LNCaP clone FGC (cell line): ENCODE measurements at regions not wholly inside any gene's neighbourhood (a gene's known extent, or its start where the extent isn't known, plus 50 kb on each side); places are given as distances from the start of the nearest gene placed in this dataset.
A peak's percentile ranks its signal among the peaks of the same experiment; 100 is the strongest.
"Not testable (repeated sequence)": the region's sequence is repeated elsewhere in the genome, so short reads cannot be mapped to it uniquely, and the experiment has no call there.

Experiments used
- DNase-seq: peaks from one replicate; pipeline ENCODE4 v3.0.0-alpha.2; 2011; ENCODE audit warnings: low read depth
- H3K4me3 ChIP-seq: 2 replicates; pipeline ENCODE4 v1.5.1; 2011; ENCODE audit warnings: mild to moderate bottlenecking, low read depth, low read length, control low read depth
- TF ChIP-seq, protein P1 (sequence below): IDR thresholded peaks from 2 replicates; pipeline ENCODE4 v1.5.1; 2012; ENCODE audit warnings: mild to moderate bottlenecking; ENCODE audit not compliant: control insufficient read depth, insufficient read depth; ENCODE audit errors: extremely low read depth

DNA sequence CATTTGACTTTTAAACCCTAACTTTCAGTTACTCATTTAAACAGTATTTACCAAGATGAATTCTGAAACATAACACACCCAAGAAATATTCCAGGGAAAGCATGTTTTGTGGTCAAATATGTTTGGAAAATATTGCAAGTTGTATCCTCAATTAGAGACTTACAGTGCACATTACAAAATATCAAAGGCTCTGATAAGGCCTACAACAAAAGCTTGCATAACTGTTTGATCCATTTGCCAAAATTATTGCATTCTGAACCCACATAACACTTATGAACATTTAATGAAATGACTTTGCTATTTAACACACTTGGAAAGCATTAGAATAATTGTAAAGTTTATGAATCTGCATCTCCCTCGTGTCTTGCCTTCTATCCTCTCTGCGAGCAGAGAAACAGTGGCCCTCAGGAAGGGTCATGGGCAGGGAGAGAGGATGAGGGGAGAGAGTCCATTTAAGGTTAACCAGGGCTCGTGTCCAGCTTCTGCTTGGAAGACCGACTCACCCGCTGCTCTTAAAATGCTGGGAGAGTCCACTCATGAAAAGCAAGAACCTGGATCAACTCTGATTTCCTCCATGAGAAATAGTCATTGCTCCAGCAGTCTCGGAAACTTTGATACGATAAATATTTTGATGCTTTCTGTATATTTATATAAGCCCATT is 408.2 kb upstream of the ZMIZ1 start:
- no peak for DNase-seq
- no peak overlapping the region for H3K4me3 ChIP-seq
- TF ChIP-seq, protein P1, sequence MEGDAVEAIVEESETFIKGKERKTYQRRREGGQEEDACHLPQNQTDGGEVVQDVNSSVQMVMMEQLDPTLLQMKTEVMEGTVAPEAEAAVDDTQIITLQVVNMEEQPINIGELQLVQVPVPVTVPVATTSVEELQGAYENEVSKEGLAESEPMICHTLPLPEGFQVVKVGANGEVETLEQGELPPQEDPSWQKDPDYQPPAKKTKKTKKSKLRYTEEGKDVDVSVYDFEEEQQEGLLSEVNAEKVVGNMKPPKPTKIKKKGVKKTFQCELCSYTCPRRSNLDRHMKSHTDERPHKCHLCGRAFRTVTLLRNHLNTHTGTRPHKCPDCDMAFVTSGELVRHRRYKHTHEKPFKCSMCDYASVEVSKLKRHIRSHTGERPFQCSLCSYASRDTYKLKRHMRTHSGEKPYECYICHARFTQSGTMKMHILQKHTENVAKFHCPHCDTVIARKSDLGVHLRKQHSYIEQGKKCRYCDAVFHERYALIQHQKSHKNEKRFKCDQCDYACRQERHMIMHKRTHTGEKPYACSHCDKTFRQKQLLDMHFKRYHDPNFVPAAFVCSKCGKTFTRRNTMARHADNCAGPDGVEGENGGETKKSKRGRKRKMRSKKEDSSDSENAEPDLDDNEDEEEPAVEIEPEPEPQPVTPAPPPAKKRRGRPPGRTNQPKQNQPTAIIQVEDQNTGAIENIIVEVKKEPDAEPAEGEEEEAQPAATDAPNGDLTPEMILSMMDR, result no peak

- no peak for DNase-seq
- no peak overlapping the region for H3K4me3 ChIP-seq
- TF ChIP-seq, protein P1, result no peak
These were observed 405.0 kb upstream of the ZMIZ1 start for GRCh38 chr10:78663721-78664120.

GRCh38 chr10:78664929-78665553 is 403.7 kb upstream of the ZMIZ1 start:
- peak; percentile 10 for DNase-seq
- TF ChIP-seq, protein P1, result peak; percentile 58
- no peak overlapping the region for H3K4me3 ChIP-seq

DNA sequence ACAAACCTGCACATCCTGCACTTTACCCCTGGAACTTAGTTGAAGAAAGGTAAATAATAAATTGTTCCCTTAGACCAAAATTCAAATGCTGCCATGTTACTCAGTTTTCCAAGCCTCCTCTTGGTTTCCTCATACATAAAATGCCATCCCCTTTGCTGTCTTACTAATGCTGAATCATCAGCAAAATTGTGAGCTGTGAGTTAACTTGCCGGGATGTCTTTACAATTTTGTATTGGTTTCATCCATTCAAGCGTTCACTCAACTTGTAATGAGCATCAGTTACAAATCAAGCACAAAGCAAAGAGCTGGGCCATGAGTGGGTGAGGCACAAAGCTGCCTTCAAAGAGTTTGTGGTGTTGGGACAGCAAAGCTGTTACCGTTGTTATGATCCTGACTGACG is 395.8 kb upstream of the ZMIZ1 start:
- no peak for DNase-seq
- no peak overlapping the region for H3K4me3 ChIP-seq
- TF ChIP-seq, protein P1, result no peak

DNA sequence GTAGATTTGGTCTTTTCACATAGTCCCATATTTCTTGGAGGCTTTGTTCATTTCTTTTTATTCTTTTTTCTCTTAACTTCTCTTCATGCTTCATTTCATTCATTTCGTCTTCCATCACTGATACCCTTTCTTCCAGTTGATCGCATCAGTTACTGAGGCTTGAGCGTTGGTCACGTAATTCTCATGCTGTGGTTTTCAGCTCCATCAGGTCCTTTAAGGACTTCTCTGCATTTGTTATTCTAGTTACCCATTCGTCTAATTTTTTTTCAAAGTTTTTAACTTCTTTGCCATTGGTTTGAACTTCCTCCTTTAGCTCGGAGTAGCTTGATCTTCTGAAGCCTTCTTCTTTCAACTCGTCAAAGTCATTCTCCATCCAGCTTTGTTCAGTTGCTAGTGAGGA is 387.6 kb upstream of the ZMIZ1 start:
- not testable (repeated sequence) for DNase-seq

DNA sequence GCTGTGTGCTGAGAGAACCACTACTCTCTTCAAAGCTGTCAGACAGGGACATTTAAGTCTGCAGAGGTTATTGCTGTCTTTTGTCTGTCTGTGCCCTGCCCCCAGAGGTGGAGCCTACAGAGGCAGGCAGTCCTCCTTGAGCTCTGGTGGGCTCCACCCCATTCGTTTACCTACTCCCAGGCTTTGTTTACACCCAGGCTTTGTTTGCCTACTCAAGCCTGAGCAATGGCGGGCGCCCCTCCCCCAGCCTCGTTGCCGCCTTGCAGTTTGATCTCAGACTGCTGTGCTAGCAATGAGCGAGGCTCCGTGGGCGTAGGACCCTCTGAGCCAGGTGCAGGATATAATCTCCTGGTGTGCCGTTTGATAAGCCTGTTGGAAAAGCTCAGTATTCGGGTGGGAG is 386.8 kb upstream of the ZMIZ1 start:
- not testable (repeated sequence) for H3K4me3 ChIP-seq, DNase-seq

More for the DNA sequence above, 387.6 kb upstream of the ZMIZ1 start:
- H3K4me3 ChIP-seq, result not testable (repeated sequence)

DNA sequence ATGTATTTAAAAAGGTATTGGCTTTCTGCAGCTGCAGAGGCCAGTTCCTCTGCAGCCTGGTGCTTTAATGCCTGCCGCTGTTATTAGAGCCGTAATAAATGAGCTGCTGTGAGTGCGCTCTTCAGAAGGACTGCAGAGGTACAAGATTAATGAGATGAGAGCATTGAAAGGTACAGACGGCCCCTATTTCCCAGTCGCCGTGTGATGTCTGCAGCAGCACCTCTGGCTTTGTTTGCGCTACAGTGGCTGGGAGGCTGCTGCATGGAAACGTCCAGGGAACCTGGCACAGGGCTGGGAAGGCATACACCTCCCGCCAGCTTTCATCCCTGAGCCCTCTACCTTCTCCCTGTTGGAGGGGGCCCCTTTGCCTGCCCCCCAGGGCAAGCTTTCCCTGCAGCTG is 383.8 kb upstream of the ZMIZ1 start:
- DNase-seq, result no peak
- TF ChIP-seq, protein P1, result no peak
- H3K4me3 ChIP-seq, result no peak overlapping the region

- H3K4me3 ChIP-seq, result no peak overlapping the region
- TF ChIP-seq, protein P1, result no peak
- no peak for DNase-seq
These were observed 383.2 kb upstream of the ZMIZ1 start for GRCh38 chr10:78685466-78686103.
